AG09319 (cell line): ENCODE measurements at regions not wholly inside any gene's neighbourhood (a gene's known extent, or its start where the extent isn't known, plus 50 kb on each side); places are given as distances from the start of the nearest gene placed in this dataset.

Experiments
- DNase-seq: peaks from one replicate; pipeline ENCODE4 v3.0.0-alpha.2; 2010; ENCODE audit warnings: low read depth; ENCODE audit errors: extremely low read depth
- TF ChIP-seq, protein P1 (sequence below): IDR thresholded peaks from 2 replicates; pipeline ENCODE4 v1.5.1; 2011; ENCODE audit warnings: low read depth, mild to moderate bottlenecking, inconsistent platforms, low read length, moderate library complexity

DNA sequence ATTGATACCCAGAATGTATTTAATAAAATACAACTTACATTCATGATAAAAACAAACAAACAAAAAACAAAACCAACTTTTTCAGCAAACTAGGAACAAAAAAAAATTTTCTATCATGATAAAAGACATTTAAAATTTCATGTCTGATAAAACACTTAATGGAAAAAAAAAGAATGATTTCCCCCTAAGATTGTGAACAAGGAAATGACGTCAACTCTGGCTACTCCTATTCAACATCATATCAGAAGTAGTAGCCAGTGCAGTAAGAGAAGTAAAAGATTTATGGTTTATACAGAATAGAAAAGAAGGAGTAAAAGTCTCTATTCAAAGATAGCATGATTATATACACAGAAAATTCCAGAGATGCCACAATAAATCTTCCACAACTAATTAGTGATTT, 1306.6 kb downstream of the FSCB start:
- TF ChIP-seq, protein P1, sequence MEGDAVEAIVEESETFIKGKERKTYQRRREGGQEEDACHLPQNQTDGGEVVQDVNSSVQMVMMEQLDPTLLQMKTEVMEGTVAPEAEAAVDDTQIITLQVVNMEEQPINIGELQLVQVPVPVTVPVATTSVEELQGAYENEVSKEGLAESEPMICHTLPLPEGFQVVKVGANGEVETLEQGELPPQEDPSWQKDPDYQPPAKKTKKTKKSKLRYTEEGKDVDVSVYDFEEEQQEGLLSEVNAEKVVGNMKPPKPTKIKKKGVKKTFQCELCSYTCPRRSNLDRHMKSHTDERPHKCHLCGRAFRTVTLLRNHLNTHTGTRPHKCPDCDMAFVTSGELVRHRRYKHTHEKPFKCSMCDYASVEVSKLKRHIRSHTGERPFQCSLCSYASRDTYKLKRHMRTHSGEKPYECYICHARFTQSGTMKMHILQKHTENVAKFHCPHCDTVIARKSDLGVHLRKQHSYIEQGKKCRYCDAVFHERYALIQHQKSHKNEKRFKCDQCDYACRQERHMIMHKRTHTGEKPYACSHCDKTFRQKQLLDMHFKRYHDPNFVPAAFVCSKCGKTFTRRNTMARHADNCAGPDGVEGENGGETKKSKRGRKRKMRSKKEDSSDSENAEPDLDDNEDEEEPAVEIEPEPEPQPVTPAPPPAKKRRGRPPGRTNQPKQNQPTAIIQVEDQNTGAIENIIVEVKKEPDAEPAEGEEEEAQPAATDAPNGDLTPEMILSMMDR, result no peak
- no peak for DNase-seq

GRCh38 chr14:43198465-43198864, 1308.6 kb downstream of the FSCB start:
- TF ChIP-seq, protein P1, result no peak
- no peak for DNase-seq

DNA sequence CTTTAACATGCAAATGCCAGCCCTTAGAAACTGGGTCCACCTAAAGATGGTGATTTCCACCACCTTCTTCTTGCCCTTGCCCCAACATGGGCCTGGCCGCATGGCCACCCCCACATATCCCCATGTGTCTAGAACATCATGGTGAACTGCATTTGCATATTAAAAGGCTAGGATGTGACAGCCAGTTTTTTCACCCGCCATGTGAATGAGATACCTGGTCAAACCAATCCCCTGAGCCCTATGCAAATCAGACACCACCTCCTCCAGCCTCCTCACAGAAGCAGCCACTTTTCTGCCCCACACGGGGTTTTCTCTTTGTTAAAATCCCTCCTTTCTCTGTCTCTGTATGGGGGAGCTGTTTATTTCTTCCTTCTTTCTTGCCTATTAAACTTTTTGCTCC, 1322.5 kb downstream of the FSCB start:
- DNase-seq, result no peak
- TF ChIP-seq, protein P1, result no peak

- DNase-seq, result no peak
- TF ChIP-seq, protein P1, result no peak
Observed at GRCh38 chr14:43183916-43184315, 1323.2 kb downstream of the FSCB start.

- TF ChIP-seq, protein P1, result no peak
- DNase-seq, result no peak
Observed at GRCh38 chr14:43175896-43176295, 1331.2 kb downstream of the FSCB start.

DNA sequence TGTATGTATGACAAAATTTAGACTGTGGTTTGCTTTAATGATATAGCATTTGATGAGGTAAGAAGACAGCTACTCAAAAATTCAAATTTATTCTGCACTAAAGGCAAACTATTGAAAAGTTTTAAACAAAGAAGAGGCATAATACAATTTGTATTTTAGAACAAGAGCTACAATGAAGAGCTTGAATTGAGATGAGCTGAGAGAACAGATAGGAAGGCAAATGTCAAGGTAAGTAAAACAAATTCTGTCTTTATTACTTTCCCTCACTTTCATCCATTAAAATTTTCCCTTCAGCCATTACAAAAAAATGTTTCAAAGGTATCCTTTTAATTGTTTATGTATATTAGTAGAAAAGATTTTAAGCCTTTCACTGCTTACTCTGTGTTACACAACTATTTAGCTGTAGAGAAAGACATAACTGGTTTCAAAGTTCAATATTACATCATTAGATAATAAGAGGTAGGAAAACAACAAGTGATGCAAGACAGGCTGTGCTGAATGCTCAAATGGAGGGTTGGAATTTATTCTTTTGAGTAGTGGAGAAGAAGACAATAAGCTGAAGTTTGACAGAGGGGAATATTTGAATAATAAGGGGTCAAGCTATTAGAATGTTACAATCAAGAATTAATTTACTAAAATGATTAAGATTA, 1334.1 kb downstream of the FSCB start:
- TF ChIP-seq, protein P1, result no peak
- DNase-seq, result no peak

- no peak for DNase-seq
- TF ChIP-seq, protein P1, result no peak
Observed at GRCh38 chr14:43169722-43170121, 1337.4 kb downstream of the FSCB start.
